Mesothelial cell of epicardium (in vitro differentiated cells): ENCODE measurements at regions not wholly inside any gene's neighbourhood (a gene's known extent, or its start where the extent isn't known, plus 50 kb on each side); places are given as distances from the start of the nearest gene placed in this dataset.

ENCODE experiments used
- DNase-seq, 2 experiments: peaks; one replicate each; pipeline ENCODE4 v3.0.0; 2021; ENCODE audit warnings: low spot score in 2 of 2; ENCODE audit not compliant: unreplicated experiment in 2 of 2
- H3K27ac Mint-ChIP-seq: 2 replicates; pipeline ENCODE4 v1.8.0; 2021; ENCODE audit warnings: mixed read lengths
- H3K27me3 Mint-ChIP-seq: 2 replicates; pipeline ENCODE4 v1.8.0; 2021; ENCODE audit warnings: low read depth, mixed read lengths
- H3K36me3 Mint-ChIP-seq: 2 replicates; pipeline ENCODE4 v1.8.0; 2021; ENCODE audit warnings: mixed read lengths
- H3K4me1 Mint-ChIP-seq: 2 replicates; pipeline ENCODE4 v1.8.0; 2021; ENCODE audit warnings: mixed read lengths
- H3K4me3 Mint-ChIP-seq: 2 replicates; pipeline ENCODE4 v1.8.0; 2021; ENCODE audit warnings: mild to moderate bottlenecking, moderate library complexity, mixed read lengths
- H3K9me3 Mint-ChIP-seq: 2 replicates; pipeline ENCODE4 v1.8.0; 2021; ENCODE audit warnings: mixed read lengths
- TF ChIP-seq, protein P1 (sequence below): fragments of 200-600 bp; sonication (generic); IDR thresholded peaks from one replicate; pipeline ENCODE4 v1.5.0; 2021; ENCODE audit warnings: antibody characterized with exemption; ENCODE audit not compliant: unreplicated experiment

DNA sequence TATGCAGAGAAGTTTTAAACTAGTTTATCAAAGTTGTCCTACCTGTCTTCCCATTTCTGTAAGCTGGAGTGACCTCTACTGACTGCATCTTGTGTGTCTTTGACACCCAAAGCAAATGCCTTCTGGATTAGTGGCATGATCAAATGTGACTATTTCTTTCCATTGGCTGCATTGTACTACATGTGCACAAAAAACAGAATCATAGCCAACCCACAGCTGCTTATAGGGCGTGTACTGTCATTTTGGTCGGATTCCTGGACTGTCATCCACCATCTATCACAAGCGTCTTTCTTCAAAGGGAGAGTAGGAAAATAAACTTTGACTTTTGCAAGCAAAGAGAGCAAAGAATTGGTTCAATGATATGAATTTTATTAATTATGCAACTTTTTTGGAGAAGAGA is 310.6 kb downstream of the MAP2K6 start:
- H3K36me3 Mint-ChIP-seq: no peaks in the 10 kb centered on the region
- H3K27ac Mint-ChIP-seq: no peak overlapping the region
- H3K4me3 Mint-ChIP-seq: no peak overlapping the region
- H3K9me3 Mint-ChIP-seq: no peaks in the 10 kb centered on the region
- H3K4me1 Mint-ChIP-seq: peaks cover 12% of the 10 kb centered on the region
- H3K27me3 Mint-ChIP-seq: no peaks in the 10 kb centered on the region
- TF ChIP-seq, protein P1, sequence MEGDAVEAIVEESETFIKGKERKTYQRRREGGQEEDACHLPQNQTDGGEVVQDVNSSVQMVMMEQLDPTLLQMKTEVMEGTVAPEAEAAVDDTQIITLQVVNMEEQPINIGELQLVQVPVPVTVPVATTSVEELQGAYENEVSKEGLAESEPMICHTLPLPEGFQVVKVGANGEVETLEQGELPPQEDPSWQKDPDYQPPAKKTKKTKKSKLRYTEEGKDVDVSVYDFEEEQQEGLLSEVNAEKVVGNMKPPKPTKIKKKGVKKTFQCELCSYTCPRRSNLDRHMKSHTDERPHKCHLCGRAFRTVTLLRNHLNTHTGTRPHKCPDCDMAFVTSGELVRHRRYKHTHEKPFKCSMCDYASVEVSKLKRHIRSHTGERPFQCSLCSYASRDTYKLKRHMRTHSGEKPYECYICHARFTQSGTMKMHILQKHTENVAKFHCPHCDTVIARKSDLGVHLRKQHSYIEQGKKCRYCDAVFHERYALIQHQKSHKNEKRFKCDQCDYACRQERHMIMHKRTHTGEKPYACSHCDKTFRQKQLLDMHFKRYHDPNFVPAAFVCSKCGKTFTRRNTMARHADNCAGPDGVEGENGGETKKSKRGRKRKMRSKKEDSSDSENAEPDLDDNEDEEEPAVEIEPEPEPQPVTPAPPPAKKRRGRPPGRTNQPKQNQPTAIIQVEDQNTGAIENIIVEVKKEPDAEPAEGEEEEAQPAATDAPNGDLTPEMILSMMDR: no peak
- no peak for DNase-seq

DNA sequence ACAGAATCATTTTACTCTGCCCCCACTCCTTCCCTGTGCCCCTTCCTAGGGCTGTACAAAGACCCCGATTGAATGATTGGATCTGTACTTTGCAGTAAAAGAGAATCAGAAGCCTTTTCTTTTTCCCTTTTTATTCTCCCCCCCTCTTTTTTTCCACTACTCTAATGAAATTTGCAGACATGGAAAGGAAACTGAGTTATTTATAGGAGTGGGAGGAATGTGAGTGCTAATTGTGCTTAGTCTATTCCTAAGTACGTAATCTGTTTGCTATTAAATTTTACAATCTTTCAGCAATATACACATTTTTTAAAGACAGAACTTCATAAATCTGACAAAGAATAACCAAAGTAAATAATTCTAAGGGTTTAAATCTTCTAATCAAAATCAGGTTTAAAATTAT is 314.3 kb downstream of the MAP2K6 start:
- Mint-ChIP-seq H3K4me3 (no peak overlapping the region), H3K9me3 (no peaks in the 10 kb centered on the region), H3K36me3 (no peaks in the 10 kb centered on the region), H3K27ac (no peak overlapping the region), H3K4me1 (peaks cover 20% of the 10 kb centered on the region), H3K27me3 (no peaks in the 10 kb centered on the region)
- no peak for DNase-seq
- TF ChIP-seq, protein P1: no peak

DNA sequence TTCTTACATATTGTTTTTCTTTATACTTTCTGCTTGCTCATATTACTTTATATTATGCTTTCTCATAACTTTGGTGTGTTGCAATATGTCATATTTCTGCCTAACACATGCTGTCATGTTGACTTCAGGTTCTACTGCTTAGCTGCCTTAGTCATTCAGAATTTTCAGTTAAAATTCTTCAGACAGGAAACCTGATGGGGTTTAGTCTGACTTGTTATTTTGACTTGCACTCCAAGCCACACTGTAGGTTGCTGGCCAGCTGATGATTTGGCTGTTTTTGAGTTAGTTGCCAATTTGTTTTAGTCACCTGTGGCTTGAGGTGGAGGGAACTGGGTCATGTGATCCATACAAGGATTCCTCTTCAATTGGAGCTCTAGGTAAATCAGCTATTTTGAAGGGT is 315.4 kb downstream of the MAP2K6 start:
- no peak overlapping the region for H3K27ac Mint-ChIP-seq
- H3K27me3 Mint-ChIP-seq: no peaks in the 10 kb centered on the region
- H3K36me3 Mint-ChIP-seq: no peaks in the 10 kb centered on the region
- no peak for DNase-seq
- no peaks in the 10 kb centered on the region for H3K9me3 Mint-ChIP-seq
- H3K4me3 Mint-ChIP-seq: no peak overlapping the region
- peaks cover 21% of the 10 kb centered on the region for H3K4me1 Mint-ChIP-seq
- TF ChIP-seq, protein P1: no peak

DNA sequence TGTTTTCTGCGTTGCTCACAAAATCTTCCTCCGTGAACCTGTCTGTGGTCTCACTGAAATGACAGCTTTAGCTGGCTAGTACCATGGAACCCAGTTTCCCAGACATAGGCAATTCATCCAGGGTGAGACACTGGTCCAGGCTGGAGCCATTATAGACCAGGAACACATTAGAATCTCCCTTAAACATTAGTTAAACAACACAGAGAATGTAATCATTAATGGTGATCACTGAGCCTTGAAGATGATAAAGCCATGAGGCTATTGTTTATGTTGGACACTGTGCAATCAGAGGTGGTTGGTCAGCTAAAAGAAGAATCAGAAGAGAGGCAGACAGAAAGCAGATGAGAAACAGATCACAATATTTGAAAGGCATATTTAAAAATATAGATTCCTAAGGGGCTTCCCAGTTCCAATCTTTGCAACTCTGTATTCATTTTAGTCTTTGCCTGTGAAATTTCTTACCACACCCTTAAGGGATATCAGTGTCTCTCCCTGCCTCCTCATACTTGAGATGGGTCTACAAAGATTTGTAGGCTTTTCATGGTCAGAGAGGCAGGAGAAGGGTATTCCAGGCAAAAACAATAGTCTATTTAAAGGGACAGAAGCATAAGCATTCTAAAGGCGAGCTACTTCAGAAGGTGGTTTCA is 317.9 kb downstream of the MAP2K6 start:
- H3K4me1 Mint-ChIP-seq: peaks cover 21% of the 10 kb centered on the region
- H3K27ac Mint-ChIP-seq: no peak overlapping the region
- no peak for DNase-seq
- no peak overlapping the region for H3K4me3 Mint-ChIP-seq
- H3K36me3 Mint-ChIP-seq: no peaks in the 10 kb centered on the region
- H3K9me3 Mint-ChIP-seq: peaks cover 16% of the 10 kb centered on the region
- TF ChIP-seq, protein P1: no peak
- H3K27me3 Mint-ChIP-seq: no peaks in the 10 kb centered on the region

DNA sequence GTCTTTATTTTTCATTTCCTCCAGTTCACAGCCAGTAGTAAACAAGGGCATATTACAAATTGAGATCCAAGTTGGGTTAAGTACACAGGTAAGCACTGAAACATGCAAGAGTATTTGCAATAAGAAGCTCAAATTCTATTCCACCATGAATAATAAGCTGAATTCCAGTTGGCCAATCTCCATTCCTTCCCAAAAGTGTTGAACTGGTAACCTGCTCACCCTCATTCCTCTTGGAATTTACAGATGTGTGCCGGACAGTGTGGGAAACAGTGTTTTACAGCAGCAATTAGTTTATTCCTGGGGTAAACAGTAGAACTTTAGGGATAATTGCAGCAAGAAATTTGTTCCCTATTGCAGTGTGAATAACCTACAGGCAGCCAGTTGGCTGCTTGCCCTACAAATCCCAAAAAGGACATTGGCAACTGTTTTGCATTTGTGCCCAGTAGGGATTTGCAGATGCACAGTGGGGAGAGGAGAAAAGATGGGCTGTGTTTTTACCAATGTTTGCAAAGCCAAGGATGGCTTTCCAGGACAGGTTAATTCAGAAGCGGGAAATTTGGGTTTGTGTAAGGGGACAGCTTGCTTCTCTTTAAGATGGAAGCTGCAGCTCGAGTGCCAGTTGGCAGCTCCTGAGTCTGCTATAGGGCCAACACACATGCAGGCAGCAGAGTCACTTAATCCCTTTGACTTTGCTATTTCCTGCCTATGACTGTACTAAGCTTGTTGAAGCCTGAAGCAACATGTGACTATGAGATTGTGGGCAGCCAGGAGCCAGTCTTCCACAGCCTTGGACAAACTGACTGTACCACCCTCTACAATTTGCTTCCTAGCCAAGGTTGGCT is 318.9 kb downstream of the MAP2K6 start:
- Mint-ChIP-seq H3K36me3 (no peaks in the 10 kb centered on the region), H3K27me3 (no peaks in the 10 kb centered on the region), H3K4me3 (no peak overlapping the region), H3K9me3 (peaks cover 25% of the 10 kb centered on the region), H3K4me1 (peaks cover 21% of the 10 kb centered on the region), H3K27ac (no peak overlapping the region)
- no peak for DNase-seq
- TF ChIP-seq, protein P1: no peak
